Parathyroid adenoma (tissue), 2 donors: ENCODE measurements at regions not wholly inside any gene's neighbourhood (a gene's known extent, or its start where the extent isn't known, plus 50 kb on each side); places are given as distances from the start of the nearest gene placed in this dataset.

Source experiments
- H2AFZ ChIP-seq: fragments of 300-600 bp; sonication (generic); one replicate; pipeline ENCODE4 v1.7.0; 2017; ENCODE audit warnings: antibody characterized with exemption, mild to moderate bottlenecking
- H3K27ac ChIP-seq: fragments of 300-600 bp; sonication (generic); one replicate; pipeline ENCODE4 v1.7.0; 2017
- H3K27me3 ChIP-seq: fragments of 300-600 bp; sonication (generic); one replicate; pipeline ENCODE4 v1.7.0; 2017; ENCODE audit warnings: low read length; ENCODE audit not compliant: control insufficient read depth, insufficient read depth
- H3K36me3 ChIP-seq: fragments of 300-600 bp; sonication (generic); one replicate; pipeline ENCODE4 v1.7.0; 2017; ENCODE audit warnings: low read length; ENCODE audit not compliant: control insufficient read depth, insufficient read depth
- H3K4me1 ChIP-seq: fragments of 300-600 bp; sonication (generic); one replicate; pipeline ENCODE4 v1.7.0; 2017; ENCODE audit warnings: control low read depth
- H3K4me2 ChIP-seq: fragments of 300-600 bp; sonication (generic); one replicate; pipeline ENCODE4 v1.7.0; 2017; ENCODE audit warnings: low read length
- H3K4me3 ChIP-seq: fragments of 300-600 bp; sonication (generic); one replicate; pipeline ENCODE4 v1.7.0; 2017; ENCODE audit warnings: low read depth, low read length
- H3K79me2 ChIP-seq: fragments of 300-600 bp; sonication (generic); one replicate; pipeline ENCODE4 v1.7.0; 2017; ENCODE audit warnings: control low read depth
- H3K9ac ChIP-seq: fragments of 300-600 bp; sonication (generic); one replicate; pipeline ENCODE4 v1.7.0; 2017; ENCODE audit warnings: mild to moderate bottlenecking
- H3K9me3 ChIP-seq: fragments of 300-600 bp; sonication (generic); one replicate; pipeline ENCODE4 v1.7.0; 2017; ENCODE audit warnings: low read length; ENCODE audit not compliant: control insufficient read depth
- TF ChIP-seq, protein P1 (sequence below): fragments of 300-600 bp; sonication (generic); IDR thresholded peaks from one replicate; pipeline ENCODE4 v1.7.0; 2017; ENCODE audit warnings: antibody characterized with exemption, mild to moderate bottlenecking
- donor health status: primary hyperparathyroidism.

DNA sequence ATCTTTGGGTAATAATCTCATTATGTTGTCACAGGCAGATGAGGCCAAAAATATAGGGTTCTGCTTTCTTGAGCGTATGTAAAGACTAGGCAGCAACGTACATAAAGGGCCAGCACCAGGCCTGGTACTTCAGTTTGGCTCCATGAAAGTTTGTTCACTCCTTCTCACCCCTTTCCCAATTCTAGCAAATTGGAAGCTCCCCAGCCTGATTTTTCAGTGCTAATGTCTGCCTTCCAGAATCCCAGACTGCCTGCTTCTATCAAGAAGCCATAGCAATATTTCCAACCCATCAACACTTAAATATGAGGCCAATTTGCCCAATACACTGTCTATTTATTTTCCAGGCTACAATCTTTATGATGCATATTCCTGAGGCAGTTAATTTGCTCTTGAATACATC is 93.4 kb upstream of the PTPRT start:
- H3K4me3 ChIP-seq: no peak overlapping the region
- H3K36me3 ChIP-seq: no peaks in the 10 kb centered on the region
- H3K9me3 ChIP-seq: no peaks in the 10 kb centered on the region
- H3K4me2 ChIP-seq: no peak overlapping the region
- TF ChIP-seq, protein P1, sequence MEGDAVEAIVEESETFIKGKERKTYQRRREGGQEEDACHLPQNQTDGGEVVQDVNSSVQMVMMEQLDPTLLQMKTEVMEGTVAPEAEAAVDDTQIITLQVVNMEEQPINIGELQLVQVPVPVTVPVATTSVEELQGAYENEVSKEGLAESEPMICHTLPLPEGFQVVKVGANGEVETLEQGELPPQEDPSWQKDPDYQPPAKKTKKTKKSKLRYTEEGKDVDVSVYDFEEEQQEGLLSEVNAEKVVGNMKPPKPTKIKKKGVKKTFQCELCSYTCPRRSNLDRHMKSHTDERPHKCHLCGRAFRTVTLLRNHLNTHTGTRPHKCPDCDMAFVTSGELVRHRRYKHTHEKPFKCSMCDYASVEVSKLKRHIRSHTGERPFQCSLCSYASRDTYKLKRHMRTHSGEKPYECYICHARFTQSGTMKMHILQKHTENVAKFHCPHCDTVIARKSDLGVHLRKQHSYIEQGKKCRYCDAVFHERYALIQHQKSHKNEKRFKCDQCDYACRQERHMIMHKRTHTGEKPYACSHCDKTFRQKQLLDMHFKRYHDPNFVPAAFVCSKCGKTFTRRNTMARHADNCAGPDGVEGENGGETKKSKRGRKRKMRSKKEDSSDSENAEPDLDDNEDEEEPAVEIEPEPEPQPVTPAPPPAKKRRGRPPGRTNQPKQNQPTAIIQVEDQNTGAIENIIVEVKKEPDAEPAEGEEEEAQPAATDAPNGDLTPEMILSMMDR: no peak
- no peak overlapping the region for H3K27ac ChIP-seq
- H3K4me1 ChIP-seq: no peaks in the 10 kb centered on the region
- H3K79me2 ChIP-seq: no peaks in the 10 kb centered on the region
- no peaks in the 10 kb centered on the region for H3K27me3 ChIP-seq
- no peak overlapping the region for H3K9ac ChIP-seq
- no peak overlapping the region for H2AFZ ChIP-seq

DNA sequence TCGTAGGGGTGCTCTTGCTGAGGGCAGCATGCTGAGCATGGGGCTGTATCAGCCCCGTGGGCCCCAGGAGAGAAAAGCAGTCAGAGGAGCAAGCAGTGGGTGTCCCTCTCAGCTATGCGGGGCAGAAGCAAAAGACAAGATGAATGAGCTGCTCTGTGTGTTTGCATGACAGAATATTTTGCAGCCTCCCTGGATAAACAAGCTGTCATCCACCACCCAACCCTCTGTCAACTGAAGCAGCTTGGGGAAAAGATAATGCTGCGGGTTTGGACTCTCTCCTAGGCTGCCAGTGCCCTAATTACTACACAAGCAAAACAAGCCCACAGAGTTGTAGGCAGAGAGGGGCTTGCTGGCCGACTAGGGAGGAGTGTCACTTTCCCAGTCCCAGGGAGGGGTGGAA is 82.3 kb upstream of the PTPRT start:
- H3K9me3 ChIP-seq: no peaks in the 10 kb centered on the region
- H3K9ac ChIP-seq: no peak overlapping the region
- no peaks in the 10 kb centered on the region for H3K36me3 ChIP-seq
- no peaks in the 10 kb centered on the region for H3K79me2 ChIP-seq
- no peak overlapping the region for H3K4me3 ChIP-seq
- no peaks in the 10 kb centered on the region for H3K27me3 ChIP-seq
- no peak overlapping the region for H3K27ac ChIP-seq
- TF ChIP-seq, protein P1: no peak
- no peaks in the 10 kb centered on the region for H3K4me1 ChIP-seq
- no peak overlapping the region for H2AFZ ChIP-seq
- H3K4me2 ChIP-seq: no peak overlapping the region

DNA sequence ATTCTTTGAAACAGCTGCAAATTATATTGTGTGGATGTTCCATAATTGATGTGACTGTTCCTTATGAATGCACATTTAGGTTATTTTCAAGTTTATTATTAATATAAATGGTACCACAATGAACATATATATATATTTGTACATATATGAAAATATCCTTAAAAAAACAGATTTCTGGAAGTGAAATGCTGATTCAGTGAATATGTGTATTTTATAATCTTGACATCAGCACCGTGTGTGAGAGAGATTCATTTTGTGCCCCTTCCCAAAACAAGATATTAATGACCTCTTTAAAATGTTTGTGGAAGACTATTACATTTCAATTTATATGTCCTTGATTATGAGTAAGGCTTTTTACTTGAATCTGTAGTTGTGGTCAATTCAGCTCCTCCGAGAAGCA is 75.7 kb upstream of the PTPRT start:
- TF ChIP-seq, protein P1: no peak
- H3K27ac ChIP-seq: no peak overlapping the region
- H2AFZ ChIP-seq: no peak overlapping the region
- no peaks in the 10 kb centered on the region for H3K36me3 ChIP-seq
- H3K9ac ChIP-seq: no peak overlapping the region
- no peaks in the 10 kb centered on the region for H3K27me3 ChIP-seq
- no peaks in the 10 kb centered on the region for H3K9me3 ChIP-seq
- no peak overlapping the region for H3K4me3 ChIP-seq
- H3K79me2 ChIP-seq: no peaks in the 10 kb centered on the region
- peaks cover 11% of the 10 kb centered on the region for H3K4me1 ChIP-seq
- H3K4me2 ChIP-seq: no peak overlapping the region

DNA sequence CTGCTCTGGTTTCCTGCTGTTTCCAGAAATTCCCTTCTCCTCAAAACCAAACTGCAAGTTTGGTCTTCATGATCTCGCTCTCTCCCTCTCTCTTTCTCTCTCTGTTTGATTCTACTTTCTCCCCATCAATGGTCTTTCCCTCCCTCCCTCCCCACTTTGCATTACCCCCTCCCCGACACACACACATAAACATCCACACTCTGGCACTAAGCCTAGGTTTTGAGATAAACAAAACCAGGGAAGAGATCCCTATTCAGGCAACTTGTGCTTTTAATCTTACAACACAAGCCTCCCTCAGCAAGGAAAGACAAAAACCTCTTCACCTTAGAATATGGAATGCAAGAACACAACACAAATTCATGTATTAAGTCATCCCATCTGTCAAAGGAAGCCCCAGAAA is 73.5 kb upstream of the PTPRT start:
- H3K9me3 ChIP-seq: no peaks in the 10 kb centered on the region
- H3K9ac ChIP-seq: no peak overlapping the region
- no peaks in the 10 kb centered on the region for H3K27me3 ChIP-seq
- no peak overlapping the region for H3K4me2 ChIP-seq
- H3K4me1 ChIP-seq: peaks cover 11% of the 10 kb centered on the region
- no peaks in the 10 kb centered on the region for H3K36me3 ChIP-seq
- TF ChIP-seq, protein P1: no peak
- no peak overlapping the region for H3K4me3 ChIP-seq
- H3K27ac ChIP-seq: no peak overlapping the region
- no peaks in the 10 kb centered on the region for H3K79me2 ChIP-seq
- peak overlapping the region; percentile 41 for H2AFZ ChIP-seq

DNA sequence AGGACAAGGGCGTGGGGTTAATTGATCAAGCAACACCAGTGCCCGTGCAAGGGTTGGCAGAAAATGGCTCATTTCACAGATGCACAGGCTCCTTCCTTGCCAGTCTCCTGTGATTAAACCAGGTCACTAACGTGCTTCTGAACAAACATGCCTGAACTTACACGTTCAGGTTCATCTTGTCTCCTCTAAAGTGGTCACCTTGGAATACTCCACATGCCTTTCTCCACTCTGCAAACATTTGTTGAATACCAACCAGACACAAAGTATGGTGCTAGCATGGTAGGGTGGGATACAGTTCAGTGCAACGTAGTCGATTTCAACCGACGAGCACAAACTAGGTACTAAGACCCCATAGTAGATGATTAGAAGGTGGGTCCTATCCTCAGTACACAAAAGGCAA is 72.6 kb upstream of the PTPRT start:
- H3K36me3 ChIP-seq: no peaks in the 10 kb centered on the region
- no peak overlapping the region for H3K4me2 ChIP-seq
- no peak overlapping the region for H2AFZ ChIP-seq
- no peak overlapping the region for H3K4me3 ChIP-seq
- no peak overlapping the region for H3K9ac ChIP-seq
- no peaks in the 10 kb centered on the region for H3K79me2 ChIP-seq
- peaks cover 11% of the 10 kb centered on the region for H3K4me1 ChIP-seq
- H3K9me3 ChIP-seq: no peaks in the 10 kb centered on the region
- no peak overlapping the region for H3K27ac ChIP-seq
- TF ChIP-seq, protein P1: no peak
- H3K27me3 ChIP-seq: no peaks in the 10 kb centered on the region
